Esophagus squamous epithelium (tissue), 4 donors: ENCODE measurements at regions not wholly inside any gene's neighbourhood (a gene's known extent, or its start where the extent isn't known, plus 50 kb on each side); places are given as distances from the start of the nearest gene placed in this dataset.
"Not testable (repeated sequence)": the region's sequence is repeated elsewhere in the genome, so short reads cannot be mapped to it uniquely, and the experiment has no call there.

Experiments
- POLR2A ChIP-seq, 4 donors: fragments of 450-650 bp; IDR thresholded peaks; one replicate each; pipeline ENCODE4 v1.6.1; 2017; ENCODE audit warnings: antibody characterized with exemption in 4 of 4, mild to moderate bottlenecking in 4 of 4, moderate library complexity in 3 of 4
- TF ChIP-seq, protein P1 (sequence below), 6 experiments: fragments of 450-650 bp in 4 of 6; fragments of 200-600 bp in 2 of 6; sonication (generic) in 2 of 6; IDR thresholded peaks; one replicate each; pipeline ENCODE4 v1.5.1; 2016 to 2019; ENCODE audit warnings: antibody characterized with exemption in 6 of 6, mild to moderate bottlenecking in 4 of 6, moderate library complexity in 4 of 6

DNA sequence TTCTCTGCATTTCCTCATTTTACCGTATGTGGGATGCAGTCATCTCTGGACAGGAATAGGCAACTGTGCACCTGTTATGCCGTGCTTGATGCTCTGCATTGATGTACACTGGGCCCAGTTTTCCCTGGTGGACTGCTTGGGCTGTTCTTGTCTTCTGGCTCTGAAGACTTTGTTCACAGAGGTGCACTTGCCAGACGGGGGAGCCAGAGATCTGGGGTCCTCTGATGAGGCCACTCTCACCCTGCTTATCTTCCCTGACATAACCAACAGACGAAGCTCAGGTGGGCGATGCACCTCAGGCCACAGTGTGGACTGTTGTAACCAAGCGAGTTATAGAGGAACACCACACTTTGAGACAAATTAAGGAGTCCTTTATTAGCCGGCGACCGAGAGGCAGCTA is 1864.6 kb upstream of the DEFB115 start:
- TF ChIP-seq, protein P1, sequence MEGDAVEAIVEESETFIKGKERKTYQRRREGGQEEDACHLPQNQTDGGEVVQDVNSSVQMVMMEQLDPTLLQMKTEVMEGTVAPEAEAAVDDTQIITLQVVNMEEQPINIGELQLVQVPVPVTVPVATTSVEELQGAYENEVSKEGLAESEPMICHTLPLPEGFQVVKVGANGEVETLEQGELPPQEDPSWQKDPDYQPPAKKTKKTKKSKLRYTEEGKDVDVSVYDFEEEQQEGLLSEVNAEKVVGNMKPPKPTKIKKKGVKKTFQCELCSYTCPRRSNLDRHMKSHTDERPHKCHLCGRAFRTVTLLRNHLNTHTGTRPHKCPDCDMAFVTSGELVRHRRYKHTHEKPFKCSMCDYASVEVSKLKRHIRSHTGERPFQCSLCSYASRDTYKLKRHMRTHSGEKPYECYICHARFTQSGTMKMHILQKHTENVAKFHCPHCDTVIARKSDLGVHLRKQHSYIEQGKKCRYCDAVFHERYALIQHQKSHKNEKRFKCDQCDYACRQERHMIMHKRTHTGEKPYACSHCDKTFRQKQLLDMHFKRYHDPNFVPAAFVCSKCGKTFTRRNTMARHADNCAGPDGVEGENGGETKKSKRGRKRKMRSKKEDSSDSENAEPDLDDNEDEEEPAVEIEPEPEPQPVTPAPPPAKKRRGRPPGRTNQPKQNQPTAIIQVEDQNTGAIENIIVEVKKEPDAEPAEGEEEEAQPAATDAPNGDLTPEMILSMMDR (IDR thresholded peaks at IDR 0.05), result not testable (repeated sequence)
- TF ChIP-seq POLR2A (IDR thresholded peaks at IDR 0.05), result not testable (repeated sequence)
